Esophagus squamous epithelium (tissue), 5 donors: ENCODE measurements at regions not wholly inside any gene's neighbourhood (a gene's known extent, or its start where the extent isn't known, plus 50 kb on each side); places are given as distances from the start of the nearest gene placed in this dataset.

ENCODE experiments used
- DNase-seq: peaks from one replicate; lab custom pipeline; 2025; lab: John Stamatoyannopoulos, UW
- H3K27ac ChIP-seq, 4 donors: fragments of 200-600 bp; sonication (generic); one replicate each; pipeline ENCODE4 v1.5.1; 2016 to 2019; ENCODE audit warnings: mild to moderate bottlenecking in 1 of 4
- H3K27me3 ChIP-seq, 4 donors: fragments of 200-600 bp; sonication (generic); 1 replicate in 3 of 4; 2 replicates in 1 of 4; pipeline versions ENCODE4 v1.5.1 to v1.6.0; 2017 to 2021; ENCODE audit warnings: antibody characterized with exemption in 1 of 4
- H3K36me3 ChIP-seq, 3 donors: fragments of 200-600 bp; sonication (generic); one replicate each; pipeline ENCODE4 v1.5.1; 2016 to 2019
- H3K4me1 ChIP-seq, 3 donors: fragments of 200-600 bp; sonication (generic); one replicate each; pipeline ENCODE4 v1.5.1; 2017 to 2019
- H3K4me3 ChIP-seq, 4 donors: fragments of 200-600 bp; sonication (generic); 1 replicate in 3 of 4; 2 replicates in 1 of 4; pipeline ENCODE4 v1.5.1; 2016 to 2019; ENCODE audit warnings: mild to moderate bottlenecking in 2 of 4, moderate library complexity in 1 of 4
- H3K9me3 ChIP-seq, 3 donors: fragments of 200-600 bp; sonication (generic); one replicate each; pipeline ENCODE4 v1.5.1; 2016 to 2019
- CTCF ChIP-seq, 6 experiments: fragments of 450-650 bp in 4 of 6; fragments of 200-600 bp in 2 of 6; sonication (generic) in 2 of 6; IDR thresholded peaks; one replicate each; pipeline ENCODE4 v1.5.1; 2016 to 2019; ENCODE audit warnings: antibody characterized with exemption in 6 of 6, mild to moderate bottlenecking in 4 of 6, moderate library complexity in 4 of 6
- POLR2A ChIP-seq, 4 donors: fragments of 450-650 bp; IDR thresholded peaks; one replicate each; pipeline ENCODE4 v1.6.1; 2017; ENCODE audit warnings: antibody characterized with exemption in 4 of 4, mild to moderate bottlenecking in 4 of 4, moderate library complexity in 3 of 4
- WGBS, 2 donors: methylation state at CpG; one replicate each; pipeline ENCODE4 v1.1.5; 2018; 5-methylcytosine and 5-hydroxymethylcytosine counted together
- intact Hi-C: fragments of 100-400 bp; cut with DNase I; formaldehyde crosslinking; loops from one replicate; pipeline ENCODE4 v1.15.0; 2022
- donor health status: DM: yes; HTN: yes; CAD: no.

DNA sequence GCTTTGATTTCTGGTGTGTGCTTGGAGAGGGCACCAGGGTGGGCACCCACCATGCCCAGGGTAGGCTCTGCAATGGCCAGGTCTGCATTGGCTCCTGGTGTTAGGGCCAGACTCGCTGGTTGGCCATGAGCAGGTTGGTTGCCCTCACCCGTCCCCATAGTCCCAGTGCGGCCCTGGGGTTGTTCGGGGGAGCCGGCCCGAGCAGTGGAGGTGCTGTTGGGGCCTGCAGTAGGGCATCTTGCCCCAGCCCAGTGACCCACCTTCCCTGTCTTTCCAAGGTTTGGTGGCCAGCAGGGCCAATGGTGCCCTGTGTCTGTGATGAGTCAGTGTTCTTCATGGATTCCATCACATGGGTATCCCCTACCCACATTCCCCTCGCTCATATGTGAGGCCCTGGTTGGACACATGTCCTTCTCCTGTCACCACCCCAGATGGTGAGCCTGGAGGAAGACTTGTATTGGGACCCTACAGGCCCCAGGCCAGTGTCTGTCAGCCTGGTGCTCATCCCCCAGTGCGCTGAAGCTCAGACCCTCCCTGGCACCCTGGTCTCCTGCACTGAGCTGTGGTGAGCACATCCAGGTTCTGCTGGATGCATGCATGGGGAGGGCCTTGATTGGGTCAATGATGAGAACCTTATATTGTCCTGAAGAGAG, 190.1 kb downstream of the UBE3A start:
- Histone ChIP-seq H3K27ac (no peak overlapping the region), H3K9me3 (peaks cover 0 to 96% (median 41%) of the 10 kb centered on the region in 3 donors), H3K36me3 (no peaks in the 10 kb centered on the region), H3K4me3 (no peak overlapping the region), H3K4me1 (no peaks in the 10 kb centered on the region), H3K27me3 (no peaks in the 10 kb centered on the region)
- intact Hi-C loops: no loop called here
- DNase-seq: no peak
- 85% methylated on average over 5 of the region's 8 CpGs; no CpG with 5 or more reads in 1 of the 2 donors for WGBS, 2 donors
- TF ChIP-seq POLR2A (IDR thresholded peaks at IDR 0.05) (no peak), CTCF (IDR thresholded peaks at IDR 0.05) (no peak)

GRCh38 chr15:25249236-25250010, 189.4 kb downstream of the UBE3A start:
- intact Hi-C loops: no loop called here
- Histone ChIP-seq H3K27me3 (no peaks in the 10 kb centered on the region), H3K36me3 (no peaks in the 10 kb centered on the region), H3K4me1 (no peaks in the 10 kb centered on the region), H3K9me3 (peaks cover 0 to 94% (median 41%) of the 10 kb centered on the region in 3 donors), H3K27ac (no peak overlapping the region), H3K4me3 (no peak overlapping the region)
- WGBS, 2 donors: 83 to 84% methylated on average over 5 to 9 of the region's 13 CpGs
- no peak for DNase-seq
- TF ChIP-seq POLR2A (IDR thresholded peaks at IDR 0.05) (no peak), CTCF (IDR thresholded peaks at IDR 0.05) (no peak)

DNA sequence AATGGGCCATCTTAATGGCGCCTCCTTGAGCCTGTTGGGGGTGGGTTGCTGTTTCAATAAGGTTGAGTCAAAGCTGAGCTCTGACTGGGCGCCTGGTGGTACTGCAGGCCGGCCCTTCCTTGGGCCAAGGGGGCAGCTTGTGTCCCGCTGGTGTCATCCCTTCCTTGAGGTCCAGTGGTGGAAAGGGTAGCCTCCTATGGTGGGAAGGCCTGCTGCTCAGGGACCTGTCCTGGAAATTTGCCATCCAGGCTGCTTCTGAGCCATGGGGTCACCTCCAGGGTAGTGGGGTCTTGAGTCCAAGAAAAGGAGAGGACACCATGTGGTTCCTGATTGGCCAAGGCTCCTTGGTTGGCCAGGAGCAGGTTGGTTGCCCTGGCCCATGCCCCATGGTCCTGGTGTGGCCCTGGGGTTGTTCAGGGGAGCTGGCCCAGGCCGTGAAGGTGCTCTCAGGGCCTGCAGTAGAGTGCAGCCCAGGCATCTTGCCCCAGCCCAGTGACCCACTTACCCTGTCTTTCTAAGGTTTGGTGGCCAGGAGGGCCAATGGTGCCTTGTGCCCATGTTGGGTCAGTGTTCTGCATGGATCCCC, 188.7 kb downstream of the UBE3A start:
- Histone ChIP-seq H3K9me3 (peaks cover 0 to 91% (median 38%) of the 10 kb centered on the region in 3 donors), H3K27ac (no peak overlapping the region), H3K27me3 (no peaks in the 10 kb centered on the region), H3K36me3 (no peaks in the 10 kb centered on the region), H3K4me1 (no peaks in the 10 kb centered on the region), H3K4me3 (no peak overlapping the region)
- no peak for DNase-seq
- intact Hi-C loops: no loop called here
- TF ChIP-seq POLR2A (IDR thresholded peaks at IDR 0.05) (no peak), CTCF (IDR thresholded peaks at IDR 0.05) (no peak)
- WGBS, 2 donors: no CpG with 5 or more reads among the region's 5 CpGs

- WGBS, 2 donors: 73 to 90% methylated on average over 2 to 9 of the region's 14 CpGs
- no peaks in the 10 kb centered on the region for H3K27me3 ChIP-seq
- intact Hi-C loops: no loop called here
- H3K27ac ChIP-seq: no peak overlapping the region
- H3K4me1 ChIP-seq: no peaks in the 10 kb centered on the region
- peaks cover 0 to 88% (median 35%) of the 10 kb centered on the region in 3 donors for H3K9me3 ChIP-seq
- TF ChIP-seq POLR2A (IDR thresholded peaks at IDR 0.05) (no peak), CTCF (IDR thresholded peaks at IDR 0.05) (no peak)
- no peaks in the 10 kb centered on the region for H3K36me3 ChIP-seq
- DNase-seq: no peak
- no peak overlapping the region for H3K4me3 ChIP-seq
Measured at GRCh38 chr15:25250906-25251622, 187.8 kb downstream of the UBE3A start.
